ENCODE measurements at regions not wholly inside any gene's neighbourhood (a gene's known extent, or its start where the extent isn't known, plus 50 kb on each side); places are given as distances from the start of the nearest gene placed in this dataset.

DNA sequence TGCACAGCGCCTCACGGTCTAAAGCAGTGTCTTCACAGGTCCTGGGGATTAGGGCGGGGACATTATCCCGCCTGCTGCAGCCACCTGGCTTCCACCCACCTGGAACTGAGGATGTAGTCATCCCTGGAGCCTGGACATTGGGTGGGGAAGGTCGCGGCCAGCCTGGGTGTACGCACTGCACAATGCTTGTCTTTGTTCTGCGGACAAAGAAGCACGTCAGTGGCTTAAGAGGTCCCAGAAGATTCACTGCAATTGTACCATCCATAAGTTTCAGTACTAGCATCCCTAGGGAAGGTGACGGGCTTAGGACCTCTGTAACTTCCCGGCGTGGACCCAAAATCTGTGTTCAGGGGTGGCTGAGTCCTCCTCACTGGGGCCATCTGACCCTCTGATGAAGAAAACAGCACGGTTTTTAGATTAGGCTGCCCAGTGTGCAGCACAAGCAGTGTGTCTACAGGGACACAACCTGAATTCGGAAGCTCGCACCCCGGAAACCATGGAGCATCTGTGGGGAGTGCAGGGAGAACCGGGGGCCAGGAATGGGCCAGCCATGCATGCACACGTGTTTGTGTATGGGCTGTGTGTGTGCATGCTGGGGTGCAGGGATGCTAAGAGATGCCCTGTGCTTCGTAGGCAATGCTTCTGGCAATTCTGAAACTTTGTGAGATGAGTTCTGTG lies 342.6 kb upstream of the B3GAT1 start:
- Histone ChIP-seq H3K4me1 (no peaks in the 10 kb centered on the region), H3K4me3 (no peak overlapping the region), H3K27ac (no peak overlapping the region), H3K36me3 (no peaks in the 10 kb centered on the region), H3K27me3 (no peaks in the 10 kb centered on the region), H3K9me3 (no peaks in the 10 kb centered on the region)
- intact Hi-C loops (cut with DNase I) = no loop called here
- WGBS, 2 donors = 61 to 65% methylated on average over 19 of the region's 19 CpGs
- no peak for DNase-seq
- no peak for TF ChIP-seq POLR2AphosphoS5 (IDR thresholded peaks at IDR 0.05)

DNA sequence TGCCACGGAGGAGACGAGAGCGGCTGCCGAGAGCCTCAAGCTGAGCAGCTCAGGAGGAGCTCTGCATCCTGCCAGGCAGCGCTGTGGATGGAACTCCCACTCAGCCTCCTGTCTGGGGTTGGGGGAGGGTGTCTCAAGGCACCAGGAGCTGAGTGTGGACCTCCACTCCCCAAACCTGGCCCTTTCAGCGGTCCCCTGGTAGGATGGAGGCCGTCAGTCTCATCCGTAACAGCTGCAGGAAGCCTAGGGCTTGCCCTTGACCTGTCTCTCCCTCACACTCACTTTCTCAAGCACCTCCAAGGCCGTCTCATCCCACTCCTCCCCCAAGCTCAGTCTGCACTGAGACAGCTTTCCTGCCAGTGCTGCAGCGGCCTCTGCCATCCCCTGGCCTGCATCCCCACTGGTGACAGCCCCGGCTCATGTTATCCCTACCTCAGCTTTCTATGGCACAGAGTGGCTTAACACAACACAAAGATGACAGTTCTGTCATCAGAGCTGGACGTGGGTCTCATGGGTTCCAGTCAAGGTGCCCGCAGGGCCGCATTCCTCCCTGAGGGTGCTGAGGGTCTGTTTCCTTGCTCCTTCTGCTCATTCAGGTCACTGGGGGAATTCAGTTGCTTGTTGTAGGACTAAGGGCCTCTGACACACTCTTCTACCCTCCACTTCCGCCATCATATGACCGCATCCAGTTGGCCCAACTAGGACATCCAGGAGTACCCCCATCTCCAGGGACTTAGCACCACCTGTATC lies 341.9 kb upstream of the B3GAT1 start:
- WGBS, 2 donors = 75 to 77% methylated on average over 16 of the region's 16 CpGs
- no peaks in the 10 kb centered on the region for H3K9me3 ChIP-seq
- no peak overlapping the region for H3K27ac ChIP-seq
- no peaks in the 10 kb centered on the region for H3K27me3 ChIP-seq
- H3K4me1 ChIP-seq = no peaks in the 10 kb centered on the region
- TF ChIP-seq EP300 (IDR thresholded peaks at IDR 0.05) (no peak), POLR2A (IDR thresholded peaks at IDR 0.05) (no peak), POLR2AphosphoS5 (IDR thresholded peaks at IDR 0.05) (no peak)
- TF ChIP-seq, protein P1, sequence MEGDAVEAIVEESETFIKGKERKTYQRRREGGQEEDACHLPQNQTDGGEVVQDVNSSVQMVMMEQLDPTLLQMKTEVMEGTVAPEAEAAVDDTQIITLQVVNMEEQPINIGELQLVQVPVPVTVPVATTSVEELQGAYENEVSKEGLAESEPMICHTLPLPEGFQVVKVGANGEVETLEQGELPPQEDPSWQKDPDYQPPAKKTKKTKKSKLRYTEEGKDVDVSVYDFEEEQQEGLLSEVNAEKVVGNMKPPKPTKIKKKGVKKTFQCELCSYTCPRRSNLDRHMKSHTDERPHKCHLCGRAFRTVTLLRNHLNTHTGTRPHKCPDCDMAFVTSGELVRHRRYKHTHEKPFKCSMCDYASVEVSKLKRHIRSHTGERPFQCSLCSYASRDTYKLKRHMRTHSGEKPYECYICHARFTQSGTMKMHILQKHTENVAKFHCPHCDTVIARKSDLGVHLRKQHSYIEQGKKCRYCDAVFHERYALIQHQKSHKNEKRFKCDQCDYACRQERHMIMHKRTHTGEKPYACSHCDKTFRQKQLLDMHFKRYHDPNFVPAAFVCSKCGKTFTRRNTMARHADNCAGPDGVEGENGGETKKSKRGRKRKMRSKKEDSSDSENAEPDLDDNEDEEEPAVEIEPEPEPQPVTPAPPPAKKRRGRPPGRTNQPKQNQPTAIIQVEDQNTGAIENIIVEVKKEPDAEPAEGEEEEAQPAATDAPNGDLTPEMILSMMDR (IDR thresholded peaks at IDR 0.05) = no peak
- intact Hi-C loops (cut with DNase I) = no loop called here
- H3K36me3 ChIP-seq = no peaks in the 10 kb centered on the region
- H3K4me3 ChIP-seq = no peak overlapping the region
- DNase-seq = no peak

DNA sequence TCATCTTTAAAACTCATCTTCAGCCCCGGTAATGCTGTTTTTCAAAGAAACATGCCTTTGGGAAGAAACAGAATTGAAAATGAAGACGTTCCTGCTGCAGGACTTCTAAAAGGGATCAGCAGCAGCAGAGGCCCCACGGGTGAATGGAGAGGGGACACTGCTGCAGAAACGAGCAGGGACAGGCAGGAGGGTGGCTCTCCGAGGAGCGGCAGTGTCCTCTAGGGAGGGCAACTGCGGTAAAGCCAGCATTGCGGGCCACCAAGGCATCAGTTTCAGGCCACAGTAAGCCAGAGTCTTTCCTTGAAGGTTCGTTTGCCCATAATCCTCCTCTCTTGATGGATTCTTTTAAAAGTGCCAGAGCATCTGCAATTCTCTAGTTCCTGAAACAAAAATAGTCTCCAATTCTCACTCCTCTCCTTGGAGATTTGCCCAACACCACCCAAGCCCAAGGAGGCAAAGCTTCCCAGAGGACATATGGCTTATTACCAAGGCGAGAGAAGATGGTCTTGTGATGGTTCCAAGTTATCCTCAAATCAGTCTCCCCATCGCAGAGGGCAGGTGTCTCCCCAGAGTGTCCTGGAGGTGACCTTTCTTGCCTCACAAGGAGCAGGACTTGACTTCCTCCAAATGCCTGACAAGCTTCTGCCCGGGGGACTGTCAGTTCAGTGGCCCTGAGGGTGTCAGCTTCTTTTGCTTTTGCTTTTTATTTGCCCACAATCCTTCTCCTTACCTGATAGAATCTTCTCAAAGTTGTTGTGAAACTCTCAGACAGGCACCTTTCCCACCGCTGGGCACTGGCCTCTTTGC lies 341.1 kb upstream of the B3GAT1 start:
- DNase-seq = no peak
- no peaks in the 10 kb centered on the region for H3K36me3 ChIP-seq
- TF ChIP-seq POLR2AphosphoS5 (IDR thresholded peaks at IDR 0.05) (no peak), POLR2A (IDR thresholded peaks at IDR 0.05) (no peak), EP300 (IDR thresholded peaks at IDR 0.05) (no peak)
- TF ChIP-seq, protein P1 (IDR thresholded peaks at IDR 0.05) = no peak
- no peak overlapping the region for H3K4me3 ChIP-seq
- H3K9me3 ChIP-seq = no peaks in the 10 kb centered on the region
- intact Hi-C loops (cut with DNase I) = no loop called here
- no peak overlapping the region for H3K27ac ChIP-seq
- no peaks in the 10 kb centered on the region for H3K4me1 ChIP-seq
- WGBS, 2 donors = 77 to 87% methylated on average over 13 of the region's 13 CpGs
- H3K27me3 ChIP-seq = no peaks in the 10 kb centered on the region

DNA sequence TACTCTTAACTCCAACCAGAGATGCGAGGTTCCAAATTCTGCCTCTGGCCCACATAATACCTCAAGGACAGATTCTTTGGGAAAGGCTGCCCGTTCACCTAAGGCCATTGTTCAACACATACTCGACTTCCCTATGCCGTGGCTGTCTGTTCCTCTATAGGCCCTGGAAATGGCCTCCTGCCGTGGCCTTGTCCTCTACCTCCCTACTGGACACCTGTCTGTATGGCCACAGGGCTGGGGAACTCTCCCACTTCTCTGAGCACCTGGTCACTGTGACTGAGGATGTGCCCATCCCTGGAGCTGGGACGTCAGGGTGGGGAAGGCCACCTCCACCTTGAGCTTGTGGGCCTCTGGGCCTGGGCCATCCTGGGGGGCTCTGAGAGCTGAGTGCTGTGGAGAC lies 340.5 kb upstream of the B3GAT1 start:
- H3K36me3 ChIP-seq = no peaks in the 10 kb centered on the region
- no peaks in the 10 kb centered on the region for H3K27me3 ChIP-seq
- no peak overlapping the region for H3K27ac ChIP-seq
- no peaks in the 10 kb centered on the region for H3K4me1 ChIP-seq
- DNase-seq = no peak
- TF ChIP-seq POLR2AphosphoS5 (IDR thresholded peaks at IDR 0.05) (no peak), POLR2A (IDR thresholded peaks at IDR 0.05) (no peak), EP300 (IDR thresholded peaks at IDR 0.05) (no peak)
- TF ChIP-seq, protein P1 (IDR thresholded peaks at IDR 0.05) = no peak
- intact Hi-C loops (cut with DNase I) = no loop called here
- H3K9me3 ChIP-seq = no peaks in the 10 kb centered on the region
- no peak overlapping the region for H3K4me3 ChIP-seq
- 82 to 85% methylated on average over 6 of the region's 6 CpGs for WGBS, 2 donors

DNA sequence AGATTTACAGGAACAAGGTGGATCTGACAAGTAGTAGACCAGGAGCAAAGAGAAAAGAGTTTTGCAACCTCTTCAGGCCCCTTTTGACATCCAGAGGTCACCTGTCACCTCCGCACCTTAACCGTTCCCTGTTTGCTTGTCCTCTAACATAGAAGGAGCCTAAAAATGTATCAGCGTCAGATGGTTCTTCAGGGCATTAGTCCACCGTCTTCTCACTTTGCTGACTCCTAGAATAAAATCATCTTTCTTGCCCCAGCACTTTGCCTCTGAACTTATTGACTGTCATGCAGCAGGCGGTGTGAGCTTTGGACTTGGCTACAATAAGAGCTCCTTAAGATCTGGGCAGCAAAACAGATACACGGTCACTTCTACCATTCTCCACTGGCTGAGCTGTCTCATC lies 339.7 kb upstream of the B3GAT1 start:
- Histone ChIP-seq H3K27me3 (no peaks in the 10 kb centered on the region), H3K4me3 (no peak overlapping the region), H3K27ac (no peak overlapping the region), H3K36me3 (no peaks in the 10 kb centered on the region), H3K9me3 (peaks cover 0 to under 1% (median 0%) of the 10 kb centered on the region in 4 donors), H3K4me1 (no peaks in the 10 kb centered on the region)
- TF ChIP-seq, protein P1 (IDR thresholded peaks at IDR 0.05) = no peak
- no peak for TF ChIP-seq EP300 (IDR thresholded peaks at IDR 0.05)
- TF ChIP-seq POLR2AphosphoS5 (IDR thresholded peaks at IDR 0.05) = no peak
- intact Hi-C loops (cut with DNase I) = no loop called here
- WGBS, 2 donors = 47 to 78% methylated on average over 6 of the region's 6 CpGs
- DNase-seq = no peak

Measured in sigmoid colon (tissue), 6 donors.